ENCODE measurements at regions not wholly inside any gene's neighbourhood (a gene's known extent, or its start where the extent isn't known, plus 50 kb on each side); places are given as distances from the start of the nearest gene placed in this dataset.

DNA sequence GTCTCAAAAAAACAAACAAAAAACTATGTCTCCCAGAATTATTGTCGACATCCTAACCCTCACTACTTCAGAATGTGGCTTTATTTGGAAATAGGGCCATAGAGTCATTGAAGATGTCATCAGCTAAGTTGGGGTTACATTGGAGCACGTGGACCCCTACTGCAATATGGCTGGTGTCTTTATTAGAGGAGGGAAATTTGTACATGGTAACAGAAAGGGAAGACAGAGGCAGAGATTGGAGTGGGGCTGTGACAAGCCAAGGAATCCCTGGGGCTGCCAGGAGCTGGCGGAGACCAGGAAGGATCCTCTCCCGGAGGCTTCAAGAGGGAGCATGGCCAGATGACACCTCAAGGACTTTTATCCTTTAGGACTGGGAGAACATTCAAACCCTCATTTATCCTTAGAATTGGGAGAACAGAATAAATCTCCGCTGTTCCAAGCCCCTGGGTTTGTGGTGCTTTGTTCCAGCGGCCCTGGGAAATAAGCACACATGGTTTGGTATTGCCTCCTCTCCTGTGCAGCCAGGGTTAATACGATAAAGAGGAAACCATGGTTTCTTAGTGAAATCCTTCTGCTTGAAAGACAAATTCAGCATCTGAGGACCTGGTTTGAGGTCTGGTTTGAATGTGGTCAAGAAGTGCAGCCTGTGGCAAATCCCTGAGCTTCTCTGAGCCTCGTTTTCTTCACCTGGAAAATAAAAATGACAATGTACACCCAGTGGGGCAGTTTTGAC is 184.7 kb downstream of the MYCN start:
- no peak for DNase-seq

DNA sequence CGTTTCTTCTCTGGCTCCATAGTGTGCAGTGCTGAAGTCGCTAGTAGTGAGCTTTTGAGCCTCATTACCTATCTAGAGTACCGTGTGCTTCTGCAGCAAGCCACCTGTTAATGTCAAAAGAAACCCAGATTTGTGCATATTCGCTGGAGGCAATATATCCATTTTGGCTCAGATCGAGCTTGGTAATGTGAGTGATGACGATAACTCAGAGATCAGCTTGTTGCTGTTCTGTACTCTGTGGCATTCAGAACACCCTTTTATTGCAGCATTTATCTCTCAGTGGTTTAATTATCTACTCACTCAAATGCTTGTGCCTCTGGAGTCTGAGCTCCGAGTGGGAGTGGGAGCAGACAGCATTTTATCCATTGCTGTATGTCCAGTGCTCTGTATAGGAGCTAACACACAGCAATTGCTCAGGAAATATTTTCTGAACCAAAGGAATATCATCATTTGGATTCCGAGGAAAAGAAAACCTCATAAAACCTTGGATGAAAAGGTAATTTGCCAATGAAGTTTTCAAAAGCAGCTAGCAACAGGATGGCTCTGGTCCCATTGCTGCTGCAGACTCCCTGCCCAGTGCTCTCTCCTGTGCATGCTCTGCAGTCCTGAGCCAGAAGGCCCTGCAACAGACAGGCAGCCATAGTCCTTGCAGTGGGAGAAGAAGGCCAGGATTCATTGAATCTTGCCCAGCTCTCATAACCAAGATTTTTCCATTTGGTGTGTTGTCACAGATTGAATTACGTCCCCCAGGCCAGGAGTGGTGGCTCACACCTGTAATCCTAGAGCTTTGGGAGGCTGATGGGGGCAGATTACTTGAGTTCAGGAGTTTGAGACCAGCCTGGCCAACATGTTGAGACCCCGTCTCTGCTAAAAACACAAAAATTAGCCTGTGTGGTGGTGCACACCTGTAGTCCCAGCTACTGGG is 183.8 kb downstream of the MYCN start:
- no peak for DNase-seq

DNA sequence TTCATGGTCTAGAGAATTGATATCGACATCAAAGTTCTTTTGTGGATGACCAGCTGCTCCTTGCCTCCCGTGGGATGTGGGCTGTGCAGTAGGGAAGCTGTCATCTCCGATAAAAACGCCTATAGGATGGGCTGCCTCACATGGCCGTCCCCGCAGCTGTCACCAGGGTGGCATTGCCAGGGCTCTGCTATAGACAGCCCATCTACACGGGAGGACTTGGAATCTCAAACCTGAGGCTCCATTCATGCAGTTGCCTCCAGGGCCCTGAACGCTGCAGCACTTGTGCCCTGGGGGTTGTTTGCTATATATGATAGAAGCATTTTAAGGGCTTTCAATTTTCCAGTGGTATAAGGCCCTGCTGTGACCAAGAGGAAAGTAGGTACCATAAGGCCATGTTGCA is 183.1 kb downstream of the MYCN start:
- no peak for DNase-seq

GRCh38 chr2:16122556-16122955 is 182.2 kb downstream of the MYCN start:
- DNase-seq, result no peak

DNA sequence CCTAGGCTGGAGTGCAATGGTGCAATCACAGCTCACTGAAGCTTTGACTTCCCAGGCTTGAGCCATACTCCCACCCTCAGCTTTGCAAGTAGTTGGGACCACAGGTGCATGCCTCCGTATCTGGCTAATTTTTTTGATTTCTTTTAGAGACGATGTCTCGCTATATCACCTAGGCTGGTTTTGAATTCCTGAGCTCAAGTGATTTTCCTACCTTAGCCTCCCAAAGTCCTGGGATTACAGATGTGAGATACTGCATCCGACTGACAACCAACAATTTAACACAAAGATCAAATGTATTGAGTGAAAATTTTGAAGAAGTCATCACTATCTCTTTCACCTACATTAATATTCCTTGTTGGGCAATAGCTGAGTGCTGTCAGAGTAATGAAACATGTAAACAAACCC is 181.6 kb downstream of the MYCN start:
- no peak for DNase-seq

- DNase-seq, result no peak
These were observed 181.1 kb downstream of the MYCN start for GRCh38 chr2:16121231-16121985.

DNA sequence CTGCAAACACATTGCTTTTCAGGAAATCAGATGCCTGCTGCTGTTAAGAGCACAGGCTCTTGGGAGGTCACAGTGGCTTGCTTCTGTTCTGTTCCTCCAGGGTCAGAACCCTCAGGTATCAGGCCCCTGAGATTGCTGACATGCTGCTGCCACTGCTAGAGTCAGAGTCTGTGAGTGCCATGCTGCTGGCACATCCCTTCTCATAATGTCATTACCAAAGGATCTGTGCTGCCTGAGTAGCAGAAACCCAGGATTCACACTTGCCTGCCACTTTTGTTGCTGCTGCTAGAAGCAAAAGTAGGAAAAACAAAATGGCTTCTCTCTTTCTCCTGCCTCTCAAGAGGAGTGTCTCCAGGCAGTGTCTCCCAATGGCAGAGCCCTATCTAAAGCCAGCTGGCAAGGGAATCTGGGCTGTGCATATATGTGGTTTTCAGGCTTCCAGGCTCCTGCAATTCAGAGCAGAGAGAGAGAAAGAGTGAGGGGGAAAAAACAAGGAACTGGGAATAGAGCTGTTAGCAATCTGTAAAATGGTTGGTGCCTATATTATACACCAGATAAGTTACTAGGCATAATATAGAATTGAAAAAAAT is 180.3 kb downstream of the MYCN start:
- DNase-seq, result no peak

DNA sequence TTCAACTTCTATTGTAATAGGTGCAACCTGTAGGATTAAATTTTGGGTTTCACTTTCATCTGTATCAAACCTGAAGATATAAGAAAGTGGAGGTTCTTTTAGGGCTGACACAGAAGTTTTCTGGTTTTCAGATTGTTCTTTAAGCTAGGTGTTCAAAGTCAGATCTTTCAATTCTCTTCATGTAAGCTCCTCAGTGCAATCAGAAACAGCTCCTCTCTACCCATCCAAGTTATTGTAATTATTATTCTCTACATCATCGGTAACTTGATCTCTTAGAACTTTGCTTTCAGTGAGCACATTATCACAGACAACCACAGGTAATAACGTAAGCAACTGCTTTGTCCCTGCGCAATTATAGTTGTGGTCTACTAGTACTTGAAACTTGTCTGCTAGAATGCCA is 179.4 kb downstream of the MYCN start:
- no peak for DNase-seq

DNA sequence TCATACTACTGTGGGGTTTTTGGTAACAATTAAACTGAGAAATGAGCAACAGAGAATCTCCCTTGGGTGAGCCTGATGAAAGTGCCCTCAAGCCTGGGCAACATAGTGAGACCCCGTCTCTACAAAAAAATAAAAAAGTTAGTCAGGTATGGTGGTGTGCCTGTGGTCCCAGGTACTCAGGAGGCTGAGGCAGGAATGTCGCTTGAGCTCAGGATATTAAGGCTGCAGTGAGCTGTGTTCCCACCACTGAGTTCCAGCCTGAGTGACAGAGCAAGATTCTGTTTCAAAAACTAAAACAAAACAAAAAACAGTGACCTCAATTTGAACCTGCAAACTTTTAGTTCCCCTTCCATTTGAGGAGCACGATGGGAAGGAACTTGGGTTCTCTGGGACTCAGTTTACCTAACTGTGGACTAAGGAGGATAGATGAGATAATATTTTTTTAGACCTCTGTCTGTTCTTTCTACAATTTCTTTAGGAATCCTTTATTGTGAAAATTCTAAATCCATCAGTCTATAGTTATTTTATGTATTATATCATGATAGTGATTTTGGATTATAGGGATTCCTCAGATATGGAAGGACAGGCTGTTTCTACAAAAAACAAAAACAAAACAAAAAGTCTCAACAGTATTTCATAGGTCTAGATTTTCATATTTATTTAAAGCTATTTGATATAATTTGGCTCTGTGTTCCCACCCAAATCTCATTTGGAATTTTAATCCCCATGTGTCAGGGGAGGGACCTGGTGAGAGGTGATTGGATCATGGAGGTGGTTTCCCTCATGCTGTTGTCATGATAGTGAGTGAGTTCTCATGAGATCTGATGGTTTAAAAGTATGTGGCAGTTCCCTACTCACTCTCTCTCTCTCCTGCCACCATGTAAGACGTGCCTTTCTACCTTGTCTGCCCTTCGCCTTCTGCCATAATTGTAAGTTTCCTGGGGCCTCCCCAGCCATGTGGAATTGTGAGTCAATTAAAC is 178.6 kb downstream of the MYCN start:
- no peak for DNase-seq

DNA sequence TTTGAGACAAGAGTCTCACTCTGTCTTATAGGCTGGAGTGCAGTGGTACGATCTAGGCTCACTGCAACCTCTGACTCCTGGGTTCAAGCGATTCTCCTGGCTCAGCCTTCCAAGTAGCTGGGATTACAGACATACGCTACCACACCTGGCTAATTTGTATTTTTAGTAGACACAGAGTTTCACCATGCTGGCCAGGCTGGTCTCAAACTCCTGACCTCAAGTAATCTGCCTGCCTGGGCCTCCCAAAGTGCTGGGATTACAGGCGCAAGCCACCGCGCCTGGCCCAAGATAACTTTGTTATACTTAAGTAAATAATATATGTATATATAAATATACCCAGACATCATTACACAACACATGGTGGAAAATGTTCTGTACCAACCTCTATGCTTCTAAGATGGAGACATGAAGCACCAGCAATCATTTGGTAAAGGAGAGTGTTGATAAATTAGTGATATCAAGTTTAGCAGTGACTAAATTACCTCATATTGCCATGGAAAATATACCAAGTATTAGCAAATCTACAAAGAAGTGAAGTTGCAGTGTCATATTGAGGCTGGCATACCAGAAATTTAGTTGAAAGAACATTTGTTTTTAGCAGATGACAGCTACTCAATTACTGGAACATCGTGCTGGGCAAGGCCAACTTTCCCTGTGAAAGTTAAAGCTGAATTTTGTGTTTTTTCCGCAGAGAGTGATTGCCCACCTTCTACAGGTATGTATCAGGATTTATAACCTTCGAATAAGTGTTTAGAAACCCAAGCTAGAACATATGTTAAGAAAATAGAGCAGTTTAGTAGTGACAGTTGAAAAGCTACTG is 177.7 kb downstream of the MYCN start:
- no peak for DNase-seq

DNA sequence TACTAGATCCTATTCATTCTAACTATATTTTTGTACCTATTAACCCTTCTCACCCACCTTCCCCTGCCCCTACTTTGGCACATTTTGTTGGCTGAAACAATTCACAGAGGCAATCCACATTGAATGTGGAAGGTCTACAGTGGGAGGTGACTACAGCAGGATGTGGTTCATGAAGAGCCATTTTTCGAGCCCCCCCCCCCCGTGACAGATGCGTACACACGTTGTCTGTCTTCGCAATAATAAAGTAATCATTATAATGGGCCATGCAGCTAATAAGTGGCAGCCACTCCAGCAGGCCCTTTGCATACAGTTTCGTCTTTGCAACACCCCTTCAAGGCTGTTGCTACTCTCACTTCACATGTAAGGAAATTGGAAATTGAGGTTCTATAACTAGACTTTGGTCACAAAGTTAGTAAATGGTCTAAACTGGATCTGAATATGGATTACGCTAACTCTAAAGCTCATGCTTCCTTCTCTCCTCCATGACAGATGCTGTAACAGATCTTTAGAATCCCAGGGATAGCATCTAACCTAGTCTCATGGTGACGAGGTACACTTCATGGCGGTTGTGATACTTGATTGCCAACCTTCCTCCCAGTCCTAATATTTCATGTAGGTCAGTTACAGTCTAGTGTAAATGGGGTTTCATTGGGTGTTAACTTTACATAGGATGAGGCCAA is 176.8 kb downstream of the MYCN start:
- no peak for DNase-seq

DNA sequence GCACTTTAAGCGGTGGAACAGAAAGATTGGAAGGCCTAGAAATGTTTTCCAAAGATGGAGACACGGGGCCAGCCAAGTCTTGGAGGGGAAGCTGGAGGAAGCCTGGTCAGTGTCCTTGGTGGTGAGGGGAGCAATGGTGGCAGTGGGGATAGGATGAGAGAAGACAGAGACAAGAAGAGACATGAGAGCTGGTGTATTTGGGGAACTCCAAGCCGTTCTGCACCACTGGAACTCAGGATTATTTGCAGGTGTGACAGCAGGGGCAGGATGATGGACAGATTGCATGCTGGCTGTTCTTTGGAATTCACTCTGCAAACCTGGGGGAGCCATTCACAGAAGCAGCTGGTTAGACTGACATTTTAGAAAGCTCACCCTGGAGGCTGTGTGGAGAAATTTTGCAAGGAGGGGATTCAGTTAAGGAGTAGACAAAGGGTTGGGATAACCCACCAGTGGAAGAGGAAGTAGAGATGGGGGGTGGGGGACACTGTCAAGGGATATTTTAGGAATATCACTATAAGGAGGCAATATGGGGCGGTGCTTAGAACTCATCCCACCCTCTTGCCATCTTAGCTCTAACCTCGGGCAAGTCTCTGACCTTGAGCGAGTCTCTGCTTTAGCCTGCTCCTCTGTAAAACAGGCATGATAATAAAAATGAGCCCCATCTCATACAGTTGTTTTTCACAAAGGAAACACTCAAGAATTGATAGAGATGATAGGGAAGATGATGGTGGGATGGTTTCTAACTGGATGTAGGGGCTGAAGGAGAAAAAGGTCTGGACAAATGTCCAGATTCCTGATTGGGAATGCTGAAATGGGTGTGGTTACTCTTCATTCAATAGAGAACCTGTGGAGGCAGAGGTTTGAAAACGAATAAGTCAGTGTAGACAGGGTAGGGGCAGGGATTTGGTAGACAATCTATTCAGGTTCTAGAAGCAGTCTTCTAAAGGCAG is 175.8 kb downstream of the MYCN start:
- no peak for DNase-seq

DNA sequence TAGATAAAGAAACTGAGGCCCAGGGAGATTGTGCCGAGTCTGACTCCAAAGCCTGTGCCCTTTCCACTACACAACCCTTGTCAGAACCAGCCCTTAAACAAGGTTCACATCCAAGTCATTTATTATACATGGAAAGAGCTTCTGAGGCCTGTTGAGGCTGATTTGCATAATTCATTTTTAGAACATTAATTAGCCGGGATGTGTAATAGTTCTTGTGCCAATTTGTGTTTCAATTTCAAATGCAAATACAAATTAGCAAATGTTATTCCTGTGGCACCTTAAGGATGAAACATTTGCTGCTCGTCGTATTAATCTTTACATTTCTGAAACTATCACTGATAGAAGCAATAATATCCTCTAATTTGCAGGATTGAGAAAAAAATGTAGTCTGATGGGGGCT is 174.9 kb downstream of the MYCN start:
- no peak for DNase-seq

GRCh38 chr2:16114836-16115235 is 174.5 kb downstream of the MYCN start:
- no peak for DNase-seq

DNA sequence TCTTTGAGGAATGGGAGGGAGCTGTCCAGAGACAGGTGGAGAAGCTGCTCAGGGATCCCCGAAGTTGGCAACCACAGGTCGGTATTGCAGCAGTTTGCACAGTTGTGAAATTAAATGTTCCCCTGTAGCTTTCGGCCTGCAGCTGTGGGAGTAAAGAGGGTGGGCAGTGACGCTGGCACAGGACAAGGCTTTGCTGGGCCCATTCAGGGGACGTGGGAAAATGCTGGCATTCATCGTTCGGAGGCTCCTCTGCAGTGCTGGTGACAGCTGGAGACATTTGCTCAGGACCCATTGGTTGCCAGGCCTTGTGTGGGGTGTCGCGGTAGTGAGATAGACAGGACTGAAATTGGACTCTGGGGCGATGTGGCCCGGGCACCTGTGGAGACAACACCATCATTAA is 173.7 kb downstream of the MYCN start:
- no peak for DNase-seq

GRCh38 chr2:16113568-16113967 is 173.2 kb downstream of the MYCN start:
- no peak for DNase-seq

DNA sequence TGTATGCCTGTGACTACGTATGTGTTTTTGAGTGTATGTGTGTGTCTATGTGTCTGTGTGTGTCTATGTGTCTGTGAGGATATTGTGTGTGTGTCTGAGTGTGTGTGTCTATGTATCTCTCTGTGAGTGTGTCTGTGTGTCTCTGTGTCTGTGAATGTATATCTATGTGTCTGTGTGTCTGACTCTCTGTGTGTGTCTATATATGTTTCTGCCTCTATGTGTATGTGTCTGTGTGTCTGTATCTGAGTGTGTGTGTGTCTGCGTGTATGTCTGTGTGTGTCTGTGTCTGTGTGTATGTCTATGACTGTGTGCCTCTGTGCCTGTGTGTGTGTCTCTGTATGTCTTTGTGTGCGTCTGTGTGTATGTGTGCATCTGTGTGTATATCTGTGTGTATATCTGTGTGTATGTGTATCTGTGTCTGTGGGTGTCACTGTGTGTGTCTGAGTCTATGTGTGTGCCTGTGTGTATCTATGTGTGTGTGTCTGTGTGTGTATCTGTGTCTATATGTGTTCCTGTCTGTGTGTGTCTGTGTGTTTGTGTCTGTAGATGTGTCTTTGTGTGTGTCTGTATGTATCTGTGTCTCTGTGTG is 172.7 kb downstream of the MYCN start:
- no peak for DNase-seq

- no peak for DNase-seq
These were observed 172.1 kb downstream of the MYCN start for GRCh38 chr2:16112251-16112971.
